SK-N-SH (cell line): ENCODE measurements at regions not wholly inside any gene's neighbourhood (a gene's known extent, or its start where the extent isn't known, plus 50 kb on each side); places are given as distances from the start of the nearest gene placed in this dataset.

Source experiments
- CTCF ChIP-seq: fragments of 200-600 bp; sonication (generic); IDR thresholded peaks from 2 replicates; pipeline ENCODE4 v1.6.1; 2017; ENCODE audit warnings: antibody characterized with exemption, mild to moderate bottlenecking, moderate library complexity
- EP300 ChIP-seq, 2 experiments: IDR thresholded peaks; 2 replicates each; pipeline versions ENCODE4 v1.4.0 to v1.6.1; 2012; ENCODE audit warnings: borderline replicate concordance in 1 of 2, low read depth in 1 of 2, low read length in 1 of 2
- USF2 ChIP-seq: fragments of 150-350 bp; IDR thresholded peaks from 2 replicates; pipeline ENCODE4 v1.6.1; 2017; ENCODE audit warnings: antibody characterized with exemption, low read length, low read depth, borderline replicate concordance

GRCh38 chr21:17427157-17427556 lies 85.7 kb upstream of the CXADR start:
- no peak for TF ChIP-seq CTCF
- no peak for TF ChIP-seq USF2
- TF ChIP-seq EP300 (IDR thresholded peaks at IDR 0.05; ENCODE audit: borderline replicate concordance in 1 of 2, low read depth in 1 of 2, low read length in 1 of 2) = no peak
